Liver (tissue), 8 donors: ENCODE measurements at regions not wholly inside any gene's neighbourhood (a gene's known extent, or its start where the extent isn't known, plus 50 kb on each side); places are given as distances from the start of the nearest gene placed in this dataset.

ENCODE experiments used
- DNase-seq: peaks from one replicate; pipeline ENCODE4 v3.0.0-alpha.2; 2017; ENCODE audit warnings: low spot score
- H3K27ac ChIP-seq, 2 donors: one replicate each; pipeline ENCODE4 v1.7.0; 2013; ENCODE audit warnings: inconsistent platforms in 2 of 2, low read length in 2 of 2, control low read depth in 1 of 2, low read depth in 1 of 2, mild to moderate bottlenecking in 1 of 2
- H3K27me3 ChIP-seq, 4 donors: one replicate each; pipeline versions ENCODE4 v1.6.1 to v1.7.0; 2013; ENCODE audit warnings: low read length in 3 of 4, inconsistent platforms in 1 of 4, mild to moderate bottlenecking in 1 of 4, moderate library complexity in 1 of 4; ENCODE audit not compliant: control insufficient read depth in 4 of 4, insufficient read depth in 4 of 4
- H3K36me3 ChIP-seq, 4 donors: one replicate each; pipeline versions ENCODE4 v1.6.1 to v1.7.0; 2013; ENCODE audit warnings: low read length in 3 of 4, mild to moderate bottlenecking in 3 of 4, low read depth in 1 of 4, moderate library complexity in 1 of 4; ENCODE audit not compliant: control insufficient read depth in 4 of 4, insufficient read depth in 3 of 4
- H3K4me1 ChIP-seq, 4 donors: one replicate each; pipeline versions ENCODE4 v1.6.1 to v1.7.0; 2013; ENCODE audit warnings: low read length in 3 of 4, mild to moderate bottlenecking in 3 of 4, moderate library complexity in 1 of 4; ENCODE audit not compliant: control insufficient read depth in 4 of 4, insufficient read depth in 4 of 4
- H3K4me3 ChIP-seq, 3 donors: one replicate each; pipeline versions ENCODE4 v1.6.1 to v1.7.0; 2013; ENCODE audit warnings: low read length in 3 of 3, control low read depth in 1 of 3, low read depth in 1 of 3, mild to moderate bottlenecking in 1 of 3
- H3K9ac ChIP-seq, 2 donors: one replicate each; pipeline ENCODE4 v1.7.0; 2013; ENCODE audit warnings: low read length in 2 of 2, mild to moderate bottlenecking in 2 of 2, moderate library complexity in 2 of 2, control low read depth in 1 of 2, low read depth in 1 of 2
- H3K9me3 ChIP-seq, 4 donors: one replicate each; pipeline versions ENCODE4 v1.6.1 to v1.7.0; 2013; ENCODE audit warnings: low read length in 3 of 4; ENCODE audit not compliant: control insufficient read depth in 4 of 4
- ATF3 ChIP-seq: IDR thresholded peaks from 2 replicates; pipeline ENCODE4 v1.6.1; 2016; ENCODE audit warnings: antibody characterized with exemption
- CTCF ChIP-seq: fragments of 150-350 bp; IDR thresholded peaks from 2 replicates; pipeline ENCODE4 v1.5.1; 2017; ENCODE audit warnings: improper control_type of control experiment, low read depth, low read length; ENCODE audit not compliant: missing input control
- EGR1 ChIP-seq, 2 donors: IDR thresholded peaks; 2 replicates each; pipeline ENCODE4 v1.6.1; 2016 to 2018; ENCODE audit warnings: antibody characterized with exemption in 2 of 2, low read depth in 2 of 2
- FOXA1 ChIP-seq: IDR thresholded peaks from 2 replicates; pipeline ENCODE4 v1.6.1; 2016; ENCODE audit warnings: antibody characterized with exemption
- FOXA2 ChIP-seq: IDR thresholded peaks from 2 replicates; pipeline ENCODE4 v1.6.1; 2016; ENCODE audit warnings: antibody characterized with exemption
- GABPA ChIP-seq, 2 donors: IDR thresholded peaks in 1 of 2; conservative IDR thresholded peaks in 1 of 2; 2 replicates each; pipeline ENCODE4 v1.6.1; 2016; ENCODE audit warnings: antibody characterized with exemption in 2 of 2, mild to moderate bottlenecking in 1 of 2, moderate library complexity in 1 of 2
- HNF4A ChIP-seq, 2 donors: conservative IDR thresholded peaks; 2 replicates each; pipeline ENCODE4 v1.6.1; 2016; ENCODE audit warnings: antibody characterized with exemption in 2 of 2, mild to moderate bottlenecking in 2 of 2
- HNF4G ChIP-seq: IDR thresholded peaks from 2 replicates; pipeline ENCODE4 v1.6.1; 2016; ENCODE audit warnings: antibody characterized with exemption
- JUND ChIP-seq, 2 donors: IDR thresholded peaks; 2 replicates each; pipeline ENCODE4 v1.6.1; 2016; ENCODE audit warnings: antibody characterized with exemption in 2 of 2
- MAX ChIP-seq: IDR thresholded peaks from 2 replicates; pipeline ENCODE4 v1.6.1; 2016; ENCODE audit warnings: antibody characterized with exemption
- NR2F2 ChIP-seq: IDR thresholded peaks from 2 replicates; pipeline ENCODE4 v1.6.1; 2016; ENCODE audit warnings: antibody characterized with exemption
- RAD21 ChIP-seq, 2 donors: IDR thresholded peaks; 2 replicates each; pipeline ENCODE4 v1.6.1; 2016; ENCODE audit warnings: antibody characterized with exemption in 2 of 2, mild to moderate bottlenecking in 2 of 2
- REST ChIP-seq: IDR thresholded peaks from 2 replicates; pipeline ENCODE4 v1.6.1; 2016; ENCODE audit warnings: antibody characterized with exemption, mild to moderate bottlenecking
- RXRA ChIP-seq, 2 donors: IDR thresholded peaks; 2 replicates each; pipeline ENCODE4 v1.6.1; 2017 to 2018; ENCODE audit warnings: antibody characterized with exemption in 2 of 2, mild to moderate bottlenecking in 1 of 2
- SP1 ChIP-seq: IDR thresholded peaks from 2 replicates; pipeline ENCODE4 v1.6.1; 2018; ENCODE audit warnings: antibody characterized with exemption, mild to moderate bottlenecking
- TAF1 ChIP-seq: conservative IDR thresholded peaks from 2 replicates; pipeline ENCODE4 v1.6.1; 2016; ENCODE audit warnings: antibody characterized with exemption, mild to moderate bottlenecking
- YY1 ChIP-seq: IDR thresholded peaks from 2 replicates; pipeline ENCODE4 v1.6.1; 2016; ENCODE audit warnings: antibody characterized with exemption, mild to moderate bottlenecking
- WGBS: extraction: QIAGEN DNeasy Blood & Tissue Kit; methylation state at CpG from one replicate; pipeline ENCODE4 v1.1.7; 2013; 5-methylcytosine and 5-hydroxymethylcytosine counted together
- donor health status: healthy.
- donor health status: healthy.
- donor health status: healthy.
- donor health status: healthy.
- donor health status: healthy.

- TF ChIP-seq REST (no peak), MAX (no peak), EGR1 (IDR thresholded peaks at IDR 0.05; ENCODE audit: low read depth in 2 of 2) (no peak), FOXA1 (no peak), SP1 (no peak), HNF4A (conservative IDR thresholded peaks at IDR 0.05) (no peak), YY1 (no peak)
Observed at GRCh38 chr16:66273053-66273452, 93.4 kb upstream of the CDH5 start (continued).

GRCh38 chr16:66272461-66272860 lies 94.0 kb upstream of the CDH5 start:
- H3K36me3 ChIP-seq: no peaks in the 10 kb centered on the region
- peaks cover 0 to 3% (median 0%) of the 10 kb centered on the region in 4 donors for H3K27me3 ChIP-seq
- H3K4me1 ChIP-seq: peaks cover 0 to 8% (median 1%) of the 10 kb centered on the region in 4 donors
- no peak overlapping the region for H3K9ac ChIP-seq
- H3K9me3 ChIP-seq: no peaks in the 10 kb centered on the region
- WGBS: 78% methylated on average over 6 of the region's 6 CpGs
- no peak overlapping the region for H3K27ac ChIP-seq
- TF ChIP-seq ATF3 (no peak), SP1 (no peak), RAD21 (IDR thresholded peaks at IDR 0.05) (no peak), YY1 (no peak), NR2F2 (no peak)
- DNase-seq: no peak
- H3K4me3 ChIP-seq: no peak overlapping the region

GRCh38 chr16:66271074-66272060 lies 95.1 kb upstream of the CDH5 start:
- peaks cover 0 to 8% (median 1%) of the 10 kb centered on the region in 4 donors for H3K4me1 ChIP-seq
- H3K9ac ChIP-seq: no peak overlapping the region
- H3K27ac ChIP-seq: no peak overlapping the region
- H3K4me3 ChIP-seq: no peak overlapping the region
- 82% methylated on average over 14 of the region's 14 CpGs for WGBS
- TF ChIP-seq NR2F2 (no peak), FOXA2 (no peak), RXRA (IDR thresholded peaks at IDR 0.05) (no peak), REST (no peak), EGR1 (IDR thresholded peaks at IDR 0.05; ENCODE audit: low read depth in 2 of 2) (no peak), CTCF (no peak), RAD21 (IDR thresholded peaks at IDR 0.05) (no peak), MAX (no peak), SP1 (no peak), GABPA (IDR thresholded peaks at IDR 0.05 in 1 of 2, conservative IDR thresholded peaks at IDR 0.05 in 1 of 2) (no peak), FOXA1 (no peak), ATF3 (no peak), HNF4A (conservative IDR thresholded peaks at IDR 0.05) (no peak), TAF1 (no peak), HNF4G (no peak), JUND (IDR thresholded peaks at IDR 0.05) (no peak)
- no peaks in the 10 kb centered on the region for H3K36me3 ChIP-seq
- no peaks in the 10 kb centered on the region for H3K9me3 ChIP-seq
- peaks cover 0 to 3% (median 0%) of the 10 kb centered on the region in 4 donors for H3K27me3 ChIP-seq
- no peak for DNase-seq
